ENCODE measurements at regions not wholly inside any gene's neighbourhood (a gene's known extent, or its start where the extent isn't known, plus 50 kb on each side); places are given as distances from the start of the nearest gene placed in this dataset.

GRCh38 chr1:217373761-217374701 is 256.9 kb downstream of the GPATCH2 start:
- Histone ChIP-seq H3K4me3 (ENCODE audit: low read depth in 1 of 5, low read length in 5 of 5) (no peak overlapping the region), H3K9me3 (ENCODE audit: control insufficient read depth in 5 of 5, low read length in 5 of 5) (peaks cover 3 to 26% (median 22%) of the 10 kb centered on the region in 5 donors), H3K4me1 (ENCODE audit: control insufficient read depth in 5 of 5, insufficient read depth in 5 of 5, low read length in 5 of 5) (no peaks in the 10 kb centered on the region), H3K9ac (ENCODE audit: low read length in 5 of 5) (no peak overlapping the region), H3K27ac (ENCODE audit: low read depth, low read length) (no peak overlapping the region), H3K36me3 (ENCODE audit: control insufficient read depth in 5 of 5, insufficient read depth in 5 of 5, low read length in 5 of 5) (no peaks in the 10 kb centered on the region), H3K27me3 (ENCODE audit: control insufficient read depth in 5 of 5, insufficient read depth in 4 of 5, low read length in 5 of 5) (no peaks in the 10 kb centered on the region)

- Histone ChIP-seq H3K9ac (ENCODE audit: low read length in 5 of 5) (no peak overlapping the region), H3K27me3 (ENCODE audit: control insufficient read depth in 5 of 5, insufficient read depth in 4 of 5, low read length in 5 of 5) (no peaks in the 10 kb centered on the region), H3K9me3 (ENCODE audit: control insufficient read depth in 5 of 5, low read length in 5 of 5) (peaks cover 1 to 19% (median 16%) of the 10 kb centered on the region in 5 donors), H3K4me3 (ENCODE audit: low read depth in 1 of 5, low read length in 5 of 5) (no peak overlapping the region), H3K4me1 (ENCODE audit: control insufficient read depth in 5 of 5, insufficient read depth in 5 of 5, low read length in 5 of 5) (no peaks in the 10 kb centered on the region), H3K36me3 (ENCODE audit: control insufficient read depth in 5 of 5, insufficient read depth in 5 of 5, low read length in 5 of 5) (no peaks in the 10 kb centered on the region), H3K27ac (ENCODE audit: low read depth, low read length) (no peak overlapping the region)
Measured at GRCh38 chr1:217372049-217372970, 258.6 kb downstream of the GPATCH2 start.

GRCh38 chr1:217370757-217371156 is 260.1 kb downstream of the GPATCH2 start:
- Histone ChIP-seq H3K27me3 (ENCODE audit: control insufficient read depth in 5 of 5, insufficient read depth in 4 of 5, low read length in 5 of 5) (no peaks in the 10 kb centered on the region), H3K4me1 (ENCODE audit: control insufficient read depth in 5 of 5, insufficient read depth in 5 of 5, low read length in 5 of 5) (no peaks in the 10 kb centered on the region), H3K9ac (ENCODE audit: low read length in 5 of 5) (no peak overlapping the region), H3K4me3 (ENCODE audit: low read depth in 1 of 5, low read length in 5 of 5) (no peak overlapping the region), H3K27ac (ENCODE audit: low read depth, low read length) (no peak overlapping the region), H3K9me3 (ENCODE audit: control insufficient read depth in 5 of 5, low read length in 5 of 5) (peaks cover 0 to 19% (median 14%) of the 10 kb centered on the region in 5 donors), H3K36me3 (ENCODE audit: control insufficient read depth in 5 of 5, insufficient read depth in 5 of 5, low read length in 5 of 5) (no peaks in the 10 kb centered on the region)

- H3K36me3 ChIP-seq (ENCODE audit: control insufficient read depth in 5 of 5, insufficient read depth in 5 of 5, low read length in 5 of 5): no peaks in the 10 kb centered on the region
- no peak overlapping the region for H3K27ac ChIP-seq (ENCODE audit: low read depth, low read length)
- H3K4me3 ChIP-seq (ENCODE audit: low read depth in 1 of 5, low read length in 5 of 5): no peak overlapping the region
- H3K9ac ChIP-seq (ENCODE audit: low read length in 5 of 5): no peak overlapping the region
- no peaks in the 10 kb centered on the region for H3K27me3 ChIP-seq (ENCODE audit: control insufficient read depth in 5 of 5, insufficient read depth in 4 of 5, low read length in 5 of 5)
- no peaks in the 10 kb centered on the region for H3K4me1 ChIP-seq (ENCODE audit: control insufficient read depth in 5 of 5, insufficient read depth in 5 of 5, low read length in 5 of 5)
- peaks cover 0 to 19% (median 14%) of the 10 kb centered on the region in 5 donors for H3K9me3 ChIP-seq (ENCODE audit: control insufficient read depth in 5 of 5, low read length in 5 of 5)
Measured at GRCh38 chr1:217369996-217370551, 260.8 kb downstream of the GPATCH2 start.

GRCh38 chr1:217369271-217369981 is 261.5 kb downstream of the GPATCH2 start:
- Histone ChIP-seq H3K9me3 (ENCODE audit: control insufficient read depth in 5 of 5, low read length in 5 of 5) (peaks cover 0 to 19% (median 14%) of the 10 kb centered on the region in 5 donors), H3K4me3 (ENCODE audit: low read depth in 1 of 5, low read length in 5 of 5) (no peak overlapping the region)

GRCh38 chr1:217364220-217364619 is 266.7 kb downstream of the GPATCH2 start:
- Histone ChIP-seq H3K4me3 (ENCODE audit: low read depth in 1 of 5, low read length in 5 of 5) (no peak overlapping the region), H3K4me1 (ENCODE audit: control insufficient read depth in 5 of 5, insufficient read depth in 5 of 5, low read length in 5 of 5) (no peaks in the 10 kb centered on the region), H3K36me3 (ENCODE audit: control insufficient read depth in 5 of 5, insufficient read depth in 5 of 5, low read length in 5 of 5) (no peaks in the 10 kb centered on the region), H3K9ac (ENCODE audit: low read length in 5 of 5) (no peak overlapping the region), H3K27me3 (ENCODE audit: control insufficient read depth in 5 of 5, insufficient read depth in 4 of 5, low read length in 5 of 5) (no peaks in the 10 kb centered on the region), H3K27ac (ENCODE audit: low read depth, low read length) (no peak overlapping the region), H3K9me3 (ENCODE audit: control insufficient read depth in 5 of 5, low read length in 5 of 5) (no peaks in the 10 kb centered on the region)

More at GRCh38 chr1:217369271-217369981, 261.5 kb downstream of the GPATCH2 start:
- Histone ChIP-seq H3K4me1 (ENCODE audit: control insufficient read depth in 5 of 5, insufficient read depth in 5 of 5, low read length in 5 of 5) (no peaks in the 10 kb centered on the region), H3K27ac (ENCODE audit: low read depth, low read length) (no peak overlapping the region), H3K36me3 (ENCODE audit: control insufficient read depth in 5 of 5, insufficient read depth in 5 of 5, low read length in 5 of 5) (no peaks in the 10 kb centered on the region), H3K9ac (ENCODE audit: low read length in 5 of 5) (no peak overlapping the region), H3K27me3 (ENCODE audit: control insufficient read depth in 5 of 5, insufficient read depth in 4 of 5, low read length in 5 of 5) (no peaks in the 10 kb centered on the region)

- H3K4me3 ChIP-seq (ENCODE audit: low read depth in 1 of 5, low read length in 5 of 5): no peak overlapping the region
Measured at GRCh38 chr1:217363319-217363718, 267.6 kb downstream of the GPATCH2 start.

GRCh38 chr1:217360510-217360909 is 270.4 kb downstream of the GPATCH2 start:
- no peaks in the 10 kb centered on the region for H3K9me3 ChIP-seq (ENCODE audit: control insufficient read depth in 5 of 5, low read length in 5 of 5)
- no peaks in the 10 kb centered on the region for H3K36me3 ChIP-seq (ENCODE audit: control insufficient read depth in 5 of 5, insufficient read depth in 5 of 5, low read length in 5 of 5)
- no peaks in the 10 kb centered on the region for H3K27me3 ChIP-seq (ENCODE audit: control insufficient read depth in 5 of 5, insufficient read depth in 4 of 5, low read length in 5 of 5)
- H3K4me3 ChIP-seq (ENCODE audit: low read depth in 1 of 5, low read length in 5 of 5): no peak overlapping the region
- H3K4me1 ChIP-seq (ENCODE audit: control insufficient read depth in 5 of 5, insufficient read depth in 5 of 5, low read length in 5 of 5): no peaks in the 10 kb centered on the region
- no peak overlapping the region for H3K27ac ChIP-seq (ENCODE audit: low read depth, low read length)
- no peak overlapping the region for H3K9ac ChIP-seq (ENCODE audit: low read length in 5 of 5)

More at GRCh38 chr1:217363319-217363718, 267.6 kb downstream of the GPATCH2 start:
- no peaks in the 10 kb centered on the region for H3K27me3 ChIP-seq (ENCODE audit: control insufficient read depth in 5 of 5, insufficient read depth in 4 of 5, low read length in 5 of 5)
- no peak overlapping the region for H3K27ac ChIP-seq (ENCODE audit: low read depth, low read length)
- no peak overlapping the region for H3K9ac ChIP-seq (ENCODE audit: low read length in 5 of 5)
- no peaks in the 10 kb centered on the region for H3K4me1 ChIP-seq (ENCODE audit: control insufficient read depth in 5 of 5, insufficient read depth in 5 of 5, low read length in 5 of 5)
- H3K36me3 ChIP-seq (ENCODE audit: control insufficient read depth in 5 of 5, insufficient read depth in 5 of 5, low read length in 5 of 5): no peaks in the 10 kb centered on the region
- no peaks in the 10 kb centered on the region for H3K9me3 ChIP-seq (ENCODE audit: control insufficient read depth in 5 of 5, low read length in 5 of 5)

GRCh38 chr1:217354895-217355294 is 276.0 kb downstream of the GPATCH2 start:
- H3K27me3 ChIP-seq (ENCODE audit: control insufficient read depth in 5 of 5, insufficient read depth in 4 of 5, low read length in 5 of 5): no peaks in the 10 kb centered on the region
- no peak overlapping the region for H3K4me3 ChIP-seq (ENCODE audit: low read depth in 1 of 5, low read length in 5 of 5)
- H3K4me1 ChIP-seq (ENCODE audit: control insufficient read depth in 5 of 5, insufficient read depth in 5 of 5, low read length in 5 of 5): no peaks in the 10 kb centered on the region
- no peaks in the 10 kb centered on the region for H3K36me3 ChIP-seq (ENCODE audit: control insufficient read depth in 5 of 5, insufficient read depth in 5 of 5, low read length in 5 of 5)
- no peaks in the 10 kb centered on the region for H3K9me3 ChIP-seq (ENCODE audit: control insufficient read depth in 5 of 5, low read length in 5 of 5)
- H3K9ac ChIP-seq (ENCODE audit: low read length in 5 of 5): no peak overlapping the region
- no peak overlapping the region for H3K27ac ChIP-seq (ENCODE audit: low read depth, low read length)
